HG02610 (cell line): ENCODE measurements at regions not wholly inside any gene's neighbourhood (a gene's known extent, or its start where the extent isn't known, plus 50 kb on each side); places are given as distances from the start of the nearest gene placed in this dataset.
"Not testable (repeated sequence)": the region's sequence is repeated elsewhere in the genome, so short reads cannot be mapped to it uniquely, and the experiment has no call there.

Experiments
- ATAC-seq: cut with Tn5 transposase; IDR thresholded peaks from one replicate; pipeline ENCODE4 v1.9.1; 2021; ENCODE audit warnings: mild to moderate bottlenecking, moderate library complexity; ENCODE audit not compliant: unreplicated experiment

DNA sequence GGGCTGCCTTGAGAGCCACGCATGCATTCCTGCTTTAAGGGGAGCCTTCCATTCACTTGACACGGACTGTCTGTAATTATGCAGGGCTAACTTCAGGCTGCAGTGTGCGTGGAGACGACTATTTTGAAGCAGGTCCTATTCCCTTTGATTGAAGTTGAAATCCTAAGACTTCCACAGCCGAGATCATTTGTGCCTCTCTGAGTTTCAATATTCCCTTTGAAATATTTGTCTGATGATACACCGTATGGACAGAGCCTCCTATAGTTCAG, 585.2 kb downstream of the TTLL7 start:
- not testable (repeated sequence) for ATAC-seq

- ATAC-seq = not testable (repeated sequence)
Measured at GRCh38 chr1:83410746-83411413, 588.1 kb downstream of the TTLL7 start.

DNA sequence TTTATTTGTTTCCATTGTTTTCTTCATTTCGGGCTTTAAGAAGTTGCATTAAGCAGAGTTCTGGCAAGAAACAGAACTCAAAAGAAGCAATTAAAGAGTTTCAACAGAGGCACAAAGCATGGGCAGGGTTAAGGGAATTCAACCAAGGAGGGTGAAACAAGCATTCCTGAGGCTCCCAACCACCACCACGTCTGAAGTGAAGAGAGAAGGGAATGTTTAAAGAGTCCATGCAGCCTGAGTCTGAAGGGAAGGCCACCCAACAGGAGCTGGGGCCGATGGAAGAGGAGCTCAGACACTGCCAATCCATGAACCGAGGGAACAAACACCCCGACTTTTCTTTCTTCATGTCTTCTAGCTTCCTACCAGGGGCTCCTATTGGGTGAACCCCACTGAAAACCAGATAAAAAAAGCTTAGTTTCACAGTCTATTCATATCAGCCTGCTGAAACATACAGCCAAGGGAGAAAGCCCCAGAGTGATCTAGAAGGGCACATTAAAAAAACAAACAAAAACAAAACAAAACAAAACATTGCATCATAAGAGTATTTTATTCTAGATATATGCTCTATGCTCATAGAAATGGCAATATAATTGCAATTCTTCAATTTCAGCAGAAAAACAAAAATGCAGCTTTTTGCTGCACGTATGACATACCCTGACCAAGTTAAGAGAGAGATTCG, 592.1 kb downstream of the TTLL7 start:
- not testable (repeated sequence) for ATAC-seq

DNA sequence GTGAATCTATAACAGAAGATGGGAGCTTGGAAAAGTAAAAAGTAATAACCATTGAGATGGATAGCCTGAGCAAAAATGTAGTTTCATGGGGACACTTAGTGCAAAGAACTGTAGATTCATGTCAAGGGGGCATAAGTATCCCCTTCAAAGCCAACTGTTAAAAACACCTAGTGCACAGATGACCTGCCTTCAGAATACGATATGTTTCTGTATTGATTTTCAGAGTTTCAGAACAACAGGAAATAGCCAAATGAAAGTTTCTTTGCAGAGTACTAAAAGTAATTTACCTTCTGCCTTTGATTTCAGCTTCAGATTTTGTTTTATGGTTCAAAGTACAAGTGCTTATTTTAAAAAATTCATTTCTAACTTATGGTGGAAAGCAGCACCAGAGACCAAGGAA, 593.1 kb downstream of the TTLL7 start:
- ATAC-seq = peak; percentile 36

- not testable (repeated sequence) for ATAC-seq
Measured at GRCh38 chr1:83403500-83403899, 595.4 kb downstream of the TTLL7 start.

DNA sequence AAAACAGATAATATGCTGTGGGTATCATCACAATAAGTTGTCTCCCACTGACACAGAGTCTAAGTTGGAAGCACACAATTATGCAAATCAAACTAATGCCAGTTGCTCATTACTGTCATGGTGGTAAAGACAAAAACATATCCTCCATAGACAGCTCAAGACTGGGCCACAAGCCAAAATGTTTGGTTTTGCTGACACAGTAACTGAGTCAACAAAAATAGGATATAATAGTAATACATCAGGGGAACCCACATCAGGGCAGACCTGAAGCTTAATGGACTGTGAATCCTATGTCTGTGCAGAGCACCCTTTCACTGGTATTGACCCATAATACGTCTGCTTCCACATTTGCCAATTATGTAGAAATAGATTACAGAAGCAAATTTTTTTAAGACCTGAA, 597.8 kb downstream of the TTLL7 start:
- ATAC-seq = not testable (repeated sequence)

DNA sequence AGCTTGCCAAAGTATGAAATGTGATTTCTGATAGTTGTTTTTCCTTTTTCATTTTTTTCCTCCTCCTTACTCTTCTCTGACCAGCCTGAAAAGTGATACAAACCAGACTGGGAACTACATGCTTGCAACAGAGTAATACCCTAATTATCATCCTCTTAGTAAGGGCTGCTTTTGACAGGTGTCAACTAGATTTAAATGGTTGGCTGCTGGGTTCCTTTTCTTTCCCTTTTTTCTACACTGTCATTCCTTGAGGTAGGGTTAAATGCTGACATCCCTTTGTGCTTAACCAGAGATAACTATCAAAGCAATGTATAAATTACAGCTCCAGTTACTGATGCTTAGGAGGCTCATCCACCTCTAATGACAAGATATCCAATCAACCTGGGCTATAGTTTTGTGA, 598.8 kb downstream of the TTLL7 start:
- ATAC-seq = not testable (repeated sequence)

DNA sequence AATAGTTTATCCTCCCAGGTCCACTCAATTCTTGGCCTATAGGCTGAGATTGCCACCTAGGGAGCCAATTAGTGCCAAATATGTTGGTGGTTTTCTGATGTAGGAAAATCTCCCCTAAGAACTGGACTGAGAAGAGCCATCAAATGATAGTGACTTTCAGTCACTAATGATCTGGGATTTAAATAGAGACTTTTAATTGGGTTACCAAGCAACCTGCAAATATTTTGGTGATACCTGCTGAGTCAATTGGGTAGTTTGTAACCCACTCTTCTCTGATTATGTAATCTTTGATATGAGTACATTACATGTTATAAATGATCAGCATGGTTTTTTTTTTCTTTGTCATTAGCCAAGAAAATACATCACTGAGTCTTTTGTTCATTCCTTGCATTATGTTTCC, 600.8 kb downstream of the TTLL7 start:
- not testable (repeated sequence) for ATAC-seq

GRCh38 chr1:83395130-83395529, 603.8 kb downstream of the TTLL7 start:
- not testable (repeated sequence) for ATAC-seq

GRCh38 chr1:83386946-83387345, 612.0 kb downstream of the TTLL7 start:
- ATAC-seq = not testable (repeated sequence)

GRCh38 chr1:83383107-83383506, 615.8 kb downstream of the TTLL7 start:
- not testable (repeated sequence) for ATAC-seq

DNA sequence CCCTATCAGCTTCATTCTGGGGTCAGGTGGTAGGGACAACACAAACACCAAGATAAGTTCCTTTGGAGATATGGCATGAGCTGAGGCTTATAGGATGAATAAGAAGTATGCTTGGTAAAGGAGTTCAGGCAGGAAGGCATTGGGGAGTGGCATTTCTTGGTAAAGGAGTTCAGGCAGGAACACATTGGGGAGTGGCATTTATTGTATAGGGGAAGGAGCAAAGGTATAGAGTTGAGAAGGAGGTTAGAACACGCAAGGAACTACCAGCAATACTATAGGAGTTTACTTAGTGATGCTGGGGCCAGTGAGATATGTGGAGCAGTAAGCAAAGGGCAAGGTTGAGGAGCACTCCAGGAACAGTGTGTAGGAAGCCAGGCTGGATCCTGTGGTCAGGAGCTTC, 625.9 kb downstream of the TTLL7 start:
- ATAC-seq = not testable (repeated sequence)

- ATAC-seq = not testable (repeated sequence)
Measured at GRCh38 chr1:83369853-83370252, 629.1 kb downstream of the TTLL7 start.

DNA sequence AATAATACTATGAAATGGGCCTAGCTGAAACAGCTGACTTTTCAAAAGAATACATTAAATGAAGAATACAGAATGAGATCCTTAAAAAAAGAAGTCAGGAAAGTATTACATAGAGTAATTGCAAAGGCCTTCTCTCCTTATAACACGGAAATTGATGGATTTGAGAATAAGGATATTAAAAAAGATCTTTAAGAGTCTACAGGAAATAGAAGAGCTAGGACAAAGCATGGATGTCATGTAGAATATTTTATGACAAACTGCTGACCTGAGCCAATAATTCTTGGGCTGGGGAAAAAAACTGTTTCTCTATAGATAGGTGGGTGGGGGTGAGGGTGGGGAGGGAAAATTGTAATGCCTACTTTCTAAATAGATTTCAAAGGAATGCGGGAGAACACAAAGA, 633.6 kb downstream of the TTLL7 start:
- not testable (repeated sequence) for ATAC-seq

DNA sequence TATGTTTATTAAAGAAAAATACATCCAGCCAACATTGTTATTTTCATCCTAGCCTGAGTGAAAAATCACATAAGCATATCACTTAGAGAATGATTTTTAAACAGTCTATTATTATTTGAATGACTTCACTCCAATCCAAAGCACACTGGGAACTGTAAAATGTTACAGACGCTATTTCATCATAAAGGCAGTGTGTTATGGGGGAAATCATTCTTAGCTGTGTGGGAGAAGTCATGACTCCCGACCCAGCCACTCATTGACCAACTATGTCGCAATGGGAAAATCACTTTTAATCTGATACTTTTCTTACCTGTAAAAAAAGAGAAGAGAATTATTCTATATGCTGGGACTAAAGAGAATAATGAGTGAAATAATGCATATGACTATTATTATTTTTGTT, 653.6 kb downstream of the TTLL7 start:
- ATAC-seq = not testable (repeated sequence)

DNA sequence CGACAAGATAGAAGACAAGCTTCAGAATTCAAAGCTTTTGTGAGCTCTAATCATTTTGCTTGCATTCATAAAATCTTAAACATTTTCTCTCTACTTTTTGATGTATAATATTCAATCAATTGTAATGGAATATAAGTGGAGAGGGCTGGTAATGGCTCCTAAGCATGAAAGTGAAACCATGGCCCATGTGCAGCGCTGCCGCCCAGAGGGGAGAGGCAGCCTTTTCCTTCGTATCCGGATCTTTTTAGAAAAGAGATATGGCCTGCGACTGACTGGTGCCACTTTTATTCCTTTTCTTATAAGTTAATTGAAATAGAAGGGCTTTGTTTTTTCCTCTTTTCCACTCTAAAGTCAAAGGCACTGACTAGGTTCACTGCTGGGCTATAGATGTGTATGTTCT, 655.2 kb downstream of the TTLL7 start:
- ATAC-seq = not testable (repeated sequence)

GRCh38 chr1:83342995-83343394, 655.9 kb downstream of the TTLL7 start:
- ATAC-seq = not testable (repeated sequence)

- ATAC-seq = not testable (repeated sequence)
Measured at GRCh38 chr1:83332308-83332707, 666.6 kb downstream of the TTLL7 start.

DNA sequence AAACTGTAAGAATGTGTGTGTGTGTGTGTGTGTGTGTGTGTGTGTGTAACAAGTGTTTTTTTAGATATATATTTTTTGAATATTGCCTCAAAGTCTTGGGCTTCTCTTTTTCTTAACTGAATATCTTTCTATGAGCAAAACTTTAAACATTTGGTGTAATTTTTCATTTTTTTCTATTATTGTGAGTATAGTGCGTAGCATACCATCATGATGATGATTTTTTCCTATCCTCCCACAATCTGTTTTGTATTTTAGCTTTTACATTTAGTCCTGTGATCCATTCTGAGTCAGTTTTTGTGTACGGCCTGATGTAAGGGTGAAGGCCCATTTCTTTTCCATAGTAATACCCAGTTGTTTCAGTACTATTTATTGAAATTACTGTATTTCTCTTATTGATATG, 680.6 kb downstream of the TTLL7 start:
- ATAC-seq = no peak

- not testable (repeated sequence) for ATAC-seq
Measured at GRCh38 chr1:83315446-83315845, 683.5 kb downstream of the TTLL7 start.

GRCh38 chr1:83310161-83310560, 688.8 kb downstream of the TTLL7 start:
- not testable (repeated sequence) for ATAC-seq

DNA sequence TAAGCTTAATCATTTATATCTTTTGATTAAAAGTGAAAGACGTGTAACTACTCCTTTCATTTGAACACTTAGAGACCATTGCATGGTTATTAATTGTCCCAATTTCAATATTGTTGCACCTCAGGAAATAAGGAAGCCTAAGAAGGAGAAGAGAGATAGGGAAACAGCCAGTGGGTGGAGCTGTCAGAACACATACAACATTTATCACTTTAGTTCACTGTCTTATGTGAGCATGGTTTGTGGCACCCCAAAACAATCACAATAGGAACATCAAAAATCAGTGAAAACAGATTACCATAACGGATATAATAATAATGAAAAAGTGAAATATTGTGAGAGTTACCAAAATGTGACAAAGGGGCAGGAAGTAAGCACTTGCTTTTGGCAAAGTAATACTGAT, 689.9 kb downstream of the TTLL7 start:
- not testable (repeated sequence) for ATAC-seq

- ATAC-seq = not testable (repeated sequence)
Measured at GRCh38 chr1:83306811-83307210, 692.1 kb downstream of the TTLL7 start.
